ENCODE measurements at regions not wholly inside any gene's neighbourhood (a gene's known extent, or its start where the extent isn't known, plus 50 kb on each side); places are given as distances from the start of the nearest gene placed in this dataset.

- no peak for TF ChIP-seq CTCF (IDR thresholded peaks at IDR 0.05; ENCODE audit: insufficient read depth, low read length, severe bottlenecking)
- no peak overlapping the region for H3K4me3 ChIP-seq (ENCODE audit: low read depth, low read length)
- H3K36me3 ChIP-seq (ENCODE audit: control insufficient read depth, insufficient read depth, low read length): no peaks in the 10 kb centered on the region
- no peak for FAIRE-seq
- no peak for DNase-seq (ENCODE audit: low read depth)
- H3K27me3 ChIP-seq (ENCODE audit: control insufficient read depth, insufficient read depth, low read length): no peaks in the 10 kb centered on the region
These were observed 233.5 kb upstream of the KHDRBS2 start for GRCh38 chr6:62519574-62519973.

GRCh38 chr6:62516291-62517141 lies 230.5 kb upstream of the KHDRBS2 start:
- TF ChIP-seq CTCF (IDR thresholded peaks at IDR 0.05; ENCODE audit: insufficient read depth, low read length, severe bottlenecking): no peak
- Histone ChIP-seq H3K27me3 (ENCODE audit: control insufficient read depth, insufficient read depth, low read length) (no peaks in the 10 kb centered on the region), H3K4me3 (ENCODE audit: low read depth, low read length) (no peak overlapping the region), H3K36me3 (ENCODE audit: control insufficient read depth, insufficient read depth, low read length) (no peaks in the 10 kb centered on the region)
- no peak for FAIRE-seq
- no peak for DNase-seq (ENCODE audit: low read depth)

GRCh38 chr6:62492192-62492822 lies 206.3 kb upstream of the KHDRBS2 start:
- FAIRE-seq: no peak
- Histone ChIP-seq H3K36me3 (ENCODE audit: control insufficient read depth, insufficient read depth, low read length) (no peaks in the 10 kb centered on the region), H3K27me3 (ENCODE audit: control insufficient read depth, insufficient read depth, low read length) (no peaks in the 10 kb centered on the region), H3K4me3 (ENCODE audit: low read depth, low read length) (no peak overlapping the region)
- no peak for TF ChIP-seq CTCF (IDR thresholded peaks at IDR 0.05; ENCODE audit: insufficient read depth, low read length, severe bottlenecking)
- DNase-seq (ENCODE audit: low read depth): no peak

GRCh38 chr6:62480544-62480943 lies 194.5 kb upstream of the KHDRBS2 start:
- no peaks in the 10 kb centered on the region for H3K36me3 ChIP-seq (ENCODE audit: control insufficient read depth, insufficient read depth, low read length)
- no peaks in the 10 kb centered on the region for H3K27me3 ChIP-seq (ENCODE audit: control insufficient read depth, insufficient read depth, low read length)
- FAIRE-seq (no peak), DNase-seq (ENCODE audit: low read depth) (no peak)
- TF ChIP-seq CTCF (IDR thresholded peaks at IDR 0.05; ENCODE audit: insufficient read depth, low read length, severe bottlenecking): no peak
- H3K4me3 ChIP-seq (ENCODE audit: low read depth, low read length): no peak overlapping the region

GRCh38 chr6:62479697-62480220 lies 193.7 kb upstream of the KHDRBS2 start:
- no peak overlapping the region for H3K4me3 ChIP-seq (ENCODE audit: low read depth, low read length)
- FAIRE-seq: no peak

More at GRCh38 chr6:62479697-62480220, 193.7 kb upstream of the KHDRBS2 start:
- no peaks in the 10 kb centered on the region for H3K36me3 ChIP-seq (ENCODE audit: control insufficient read depth, insufficient read depth, low read length)
- DNase-seq (ENCODE audit: low read depth): no peak
- no peaks in the 10 kb centered on the region for H3K27me3 ChIP-seq (ENCODE audit: control insufficient read depth, insufficient read depth, low read length)
- no peak for TF ChIP-seq CTCF (IDR thresholded peaks at IDR 0.05; ENCODE audit: insufficient read depth, low read length, severe bottlenecking)

All from bronchial epithelial cell (primary cell).